GM21786 (cell line): ENCODE measurements at regions not wholly inside any gene's neighbourhood (a gene's known extent, or its start where the extent isn't known, plus 50 kb on each side); places are given as distances from the start of the nearest gene placed in this dataset.
"Not testable (repeated sequence)": the region's sequence is repeated elsewhere in the genome, so short reads cannot be mapped to it uniquely, and the experiment has no call there.

Experiments
- ATAC-seq: cut with Tn5 transposase; IDR thresholded peaks from one replicate; pipeline ENCODE4 v1.9.1; 2021; ENCODE audit not compliant: unreplicated experiment

GRCh38 chr7:26958834-26959233, 94.4 kb upstream of the SKAP2 start:
- ATAC-seq = no peak

- no peak for ATAC-seq
Measured at GRCh38 chr7:26955516-26955915, 91.1 kb upstream of the SKAP2 start.

GRCh38 chr7:26954951-26955350, 90.6 kb upstream of the SKAP2 start:
- ATAC-seq = no peak

- no peak for ATAC-seq
Measured at GRCh38 chr7:26951407-26951950, 87.1 kb upstream of the SKAP2 start.

GRCh38 chr7:26950889-26951288, 86.5 kb upstream of the SKAP2 start:
- ATAC-seq = no peak

GRCh38 chr7:26949319-26949718, 84.9 kb upstream of the SKAP2 start:
- no peak for ATAC-seq

GRCh38 chr7:26948617-26949118, 84.3 kb upstream of the SKAP2 start:
- no peak for ATAC-seq

GRCh38 chr7:26944501-26945358, 80.3 kb upstream of the SKAP2 start:
- ATAC-seq = no peak

GRCh38 chr7:26937939-26938623, 73.7 kb upstream of the SKAP2 start:
- ATAC-seq = peak; percentile 65

GRCh38 chr7:26937306-26937705, 72.9 kb upstream of the SKAP2 start:
- no peak for ATAC-seq

- ATAC-seq = not testable (repeated sequence)
Measured at GRCh38 chr7:26932616-26933015, 68.2 kb upstream of the SKAP2 start.

- ATAC-seq = no peak
Measured at GRCh38 chr7:26930845-26931244, 66.5 kb upstream of the SKAP2 start.

- no peak for ATAC-seq
Measured at GRCh38 chr7:26930201-26930600, 65.8 kb upstream of the SKAP2 start.

GRCh38 chr7:26928703-26929347, 64.4 kb upstream of the SKAP2 start:
- no peak for ATAC-seq

GRCh38 chr7:26925768-26926167, 61.4 kb upstream of the SKAP2 start:
- no peak for ATAC-seq

GRCh38 chr7:26924149-26924767, 59.9 kb upstream of the SKAP2 start:
- ATAC-seq = no peak

- ATAC-seq = no peak
Measured at GRCh38 chr7:26919906-26920493, 55.6 kb upstream of the SKAP2 start.

GRCh38 chr7:26918241-26918640, 53.9 kb upstream of the SKAP2 start:
- ATAC-seq = no peak

- ATAC-seq = no peak
Measured at GRCh38 chr7:26916779-26917320, 52.5 kb upstream of the SKAP2 start.

GRCh38 chr7:26916336-26916735, 51.9 kb upstream of the SKAP2 start:
- no peak for ATAC-seq
